Fibroblast of lung (primary cell): ENCODE measurements at regions not wholly inside any gene's neighbourhood (a gene's known extent, or its start where the extent isn't known, plus 50 kb on each side); places are given as distances from the start of the nearest gene placed in this dataset.

Source experiments
- DNase-seq, 2 donors: peaks; one replicate each; pipeline versions ENCODE4 v3.0.0 to v3.0.0-alpha.2; 2010; ENCODE audit warnings: low read depth in 2 of 2
- H2AFZ ChIP-seq: 2 replicates; pipeline ENCODE4 v1.5.1; 2012; ENCODE audit warnings: low read length, control low read depth, inconsistent platforms
- H3K27ac ChIP-seq: 2 replicates; pipeline ENCODE4 v1.5.1; 2011; ENCODE audit warnings: low read length, control low read depth; ENCODE audit not compliant: insufficient read depth
- H3K27me3 ChIP-seq: 2 replicates; pipeline ENCODE4 v1.5.1; 2011; ENCODE audit warnings: mild to moderate bottlenecking, low read length; ENCODE audit not compliant: control insufficient read depth, insufficient read depth
- H3K36me3 ChIP-seq: 2 replicates; pipeline ENCODE4 v1.5.1; 2011; ENCODE audit warnings: low read length; ENCODE audit not compliant: control insufficient read depth, insufficient read depth
- H3K4me1 ChIP-seq: 2 replicates; pipeline ENCODE4 v1.5.1; 2011; ENCODE audit warnings: low read length; ENCODE audit not compliant: control insufficient read depth, insufficient read depth; ENCODE audit errors: extremely low read depth
- H3K4me2 ChIP-seq: 2 replicates; pipeline ENCODE4 v1.5.1; 2011; ENCODE audit warnings: low read length, control low read depth; ENCODE audit not compliant: insufficient read depth; ENCODE audit errors: extremely low read depth
- H3K4me3 ChIP-seq, 4 experiments: fragments of 200-600 bp in 1 of 4; sonication (generic) in 1 of 4; replicated peaks in 1 of 4; 2 replicates each; pipeline ENCODE4 v1.5.1; 2011 to 2016; ENCODE audit warnings: low read length in 4 of 4, low read depth in 3 of 4, mild to moderate bottlenecking in 3 of 4, control low read depth in 2 of 4, inconsistent platforms in 1 of 4, mixed read lengths in 1 of 4; ENCODE audit not compliant: insufficient read depth in 1 of 4; ENCODE audit errors: control extremely low read depth in 1 of 4
- H3K79me2 ChIP-seq: 2 replicates; pipeline ENCODE4 v1.5.1; 2012; ENCODE audit warnings: mild to moderate bottlenecking, low read length, inconsistent platforms; ENCODE audit not compliant: control insufficient read depth, insufficient read depth
- H3K9ac ChIP-seq: 2 replicates; pipeline ENCODE4 v1.5.1; 2011; ENCODE audit warnings: mild to moderate bottlenecking, low read length, control low read depth; ENCODE audit not compliant: insufficient read depth
- H3K9me3 ChIP-seq: 2 replicates; pipeline ENCODE4 v1.5.1; 2012; ENCODE audit warnings: low read depth, low read length; ENCODE audit not compliant: control insufficient read depth, insufficient read depth
- H4K20me1 ChIP-seq: 2 replicates; pipeline ENCODE4 v1.5.1; 2011; ENCODE audit warnings: low read length; ENCODE audit not compliant: control insufficient read depth, insufficient read depth; ENCODE audit errors: extremely low read depth
- CTCF ChIP-seq, 2 donors: IDR thresholded peaks in 1 of 2; conservative IDR thresholded peaks in 1 of 2; 1 replicate in 1 of 2; 2 replicates in 1 of 2; pipeline ENCODE4 v1.5.1; 2011 to 2012; ENCODE audit warnings: low read length in 2 of 2, control low read depth in 1 of 2, inconsistent platforms in 1 of 2, low read depth in 1 of 2, mild to moderate bottlenecking in 1 of 2
- EZH2 ChIP-seq: IDR thresholded peaks from 2 replicates; pipeline ENCODE4 v1.5.1; 2012; ENCODE audit warnings: low read length, control low read depth, mild to moderate bottlenecking; ENCODE audit errors: missing control alignments

GRCh38 chr2:138430181-138430580 lies 71.4 kb upstream of the SPOPL start:
- Histone ChIP-seq H3K4me2 (no peak overlapping the region), H4K20me1 (no peaks in the 10 kb centered on the region), H3K79me2 (no peaks in the 10 kb centered on the region), H3K9ac (no peak overlapping the region), H2AFZ (no peak overlapping the region), H3K27ac (no peak overlapping the region), H3K36me3 (no peaks in the 10 kb centered on the region), H3K4me1 (no peaks in the 10 kb centered on the region), H3K4me3 (no peak overlapping the region), H3K9me3 (no peaks in the 10 kb centered on the region), H3K27me3 (no peaks in the 10 kb centered on the region)
- DNase-seq = no peak
- TF ChIP-seq CTCF (conservative IDR thresholded peaks at IDR 0.05 in 1 of 2, IDR thresholded peaks at IDR 0.05 in 1 of 2; ENCODE audit: low read depth in 1 of 2, low read length in 2 of 2) (no peak), EZH2 (no peak)

- H2AFZ ChIP-seq = no peak overlapping the region
- no peak overlapping the region for H3K27ac ChIP-seq
- DNase-seq = peak in 1 of 2 donors; percentile 51
- H3K9ac ChIP-seq = no peak overlapping the region
- H3K9me3 ChIP-seq = no peaks in the 10 kb centered on the region
- no peaks in the 10 kb centered on the region for H3K4me1 ChIP-seq
- H3K36me3 ChIP-seq = no peaks in the 10 kb centered on the region
- TF ChIP-seq EZH2 = no peak
- TF ChIP-seq CTCF (conservative IDR thresholded peaks at IDR 0.05 in 1 of 2, IDR thresholded peaks at IDR 0.05 in 1 of 2; ENCODE audit: low read depth in 1 of 2, low read length in 2 of 2) = no peak
- no peak overlapping the region for H3K4me2 ChIP-seq
- H3K79me2 ChIP-seq = no peaks in the 10 kb centered on the region
- H4K20me1 ChIP-seq = no peaks in the 10 kb centered on the region
- H3K27me3 ChIP-seq = no peaks in the 10 kb centered on the region
- H3K4me3 ChIP-seq = no peak overlapping the region
Observed at GRCh38 chr2:138432971-138433370, 68.6 kb upstream of the SPOPL start.

GRCh38 chr2:138433995-138434951 lies 67.3 kb upstream of the SPOPL start:
- H3K4me2 ChIP-seq = no peak overlapping the region
- peak in 1 of 2 donors; percentile 39 for DNase-seq

More at GRCh38 chr2:138433995-138434951, 67.3 kb upstream of the SPOPL start:
- Histone ChIP-seq H3K4me3 (no peak overlapping the region), H3K9ac (no peak overlapping the region), H3K9me3 (no peaks in the 10 kb centered on the region), H3K4me1 (no peaks in the 10 kb centered on the region), H3K36me3 (no peaks in the 10 kb centered on the region), H2AFZ (no peak overlapping the region), H3K79me2 (no peaks in the 10 kb centered on the region), H3K27ac (no peak overlapping the region), H4K20me1 (no peaks in the 10 kb centered on the region), H3K27me3 (no peaks in the 10 kb centered on the region)
- TF ChIP-seq EZH2 (no peak), CTCF (conservative IDR thresholded peaks at IDR 0.05 in 1 of 2, IDR thresholded peaks at IDR 0.05 in 1 of 2; ENCODE audit: low read depth in 1 of 2, low read length in 2 of 2) (no peak)
